K562 (cell line): ENCODE measurements at regions not wholly inside any gene's neighbourhood (a gene's known extent, or its start where the extent isn't known, plus 50 kb on each side); places are given as distances from the start of the nearest gene placed in this dataset.

Experiments used
- ATAC-seq: fragments of 200-7000 bp; cut with Tn5 transposase; 3 replicates; pipeline ENCODE4 v1.9.1; 2020; ENCODE audit warnings: moderate library complexity
- BruUV-seq: library from RNA; stranded (reverse); fragments of 400-500 nt; replicated peaks from 2 replicates; lab custom pipeline; 2021; lab: Mats Ljungman, UMichigan
- CTCF ChIA-PET: fragments of 300-600 bp; formaldehyde crosslinking; extraction: SDS; loops from one replicate; lab custom pipeline; 2021; ENCODE audit warnings: low intra/inter-chr PET ratio; lab: Yijun Ruan, JAX
- POLR2A ChIA-PET: fragments of 300-600, 350-650 bp; sonication (Branson Sonifier 250); formaldehyde crosslinking; extraction: SDS; loops from one replicate; lab custom pipeline; 2021; ENCODE audit warnings: antibody characterized with exemption, inconsistent platforms; lab: Yijun Ruan, JAX
- DNase-seq, 4 experiments: peaks; one replicate each; pipeline versions ENCODE4 v3.0.0 to v3.0.0-alpha.2; 2011 to 2018; ENCODE audit warnings: low spot score in 3 of 4, mixed read lengths in 3 of 4; ENCODE audit errors: extremely low read depth in 1 of 4
- FAIRE-seq: peaks from 2 replicates; lab custom pipeline; 2011; peaks lifted over from hg19 to GRCh38; lab: Jason Lieb, UNC
- H2AFZ ChIP-seq: 2 replicates; pipeline ENCODE4 v1.6.0; 2011; ENCODE audit warnings: low read depth, low read length, control low read depth, inconsistent platforms
- H3K27ac ChIP-seq: fragments of 200-600 bp; 3 replicates; pipeline ENCODE4 v1.8.0; 2011; ENCODE audit warnings: low read depth, mild to moderate bottlenecking, control low read depth, inconsistent platforms, low read length, moderate library complexity, mixed read lengths; ENCODE audit errors: extremely low read depth
- H3K27me3 ChIP-seq, 2 experiments: fragments of 300-600 bp in 1 of 2; 2 replicates in 1 of 2; 3 replicates in 1 of 2; pipeline versions ENCODE4 v1.6.0 to v1.8.0; 2011; ENCODE audit warnings: inconsistent platforms in 2 of 2, low read length in 2 of 2, mild to moderate bottlenecking in 1 of 2, mixed read lengths in 1 of 2, moderate library complexity in 1 of 2; ENCODE audit not compliant: control insufficient read depth in 2 of 2, insufficient read depth in 2 of 2
- H3K36me3 ChIP-seq: fragments of 300-600 bp; 3 replicates; pipeline ENCODE4 v1.8.0; 2011; ENCODE audit warnings: mild to moderate bottlenecking, low read length, inconsistent platforms; ENCODE audit not compliant: control insufficient read depth, insufficient read depth
- H3K4me1 ChIP-seq, 2 experiments: fragments of 200-600 bp in 1 of 2; replicated peaks in 1 of 2; 2 replicates in 1 of 2; 3 replicates in 1 of 2; pipeline versions ENCODE4 v1.5.1 to v1.8.0; 2011; ENCODE audit warnings: inconsistent platforms in 2 of 2, low read length in 2 of 2, mild to moderate bottlenecking in 1 of 2, mixed read lengths in 1 of 2, moderate library complexity in 1 of 2; ENCODE audit not compliant: control insufficient read depth in 2 of 2, insufficient read depth in 2 of 2
- H3K4me2 ChIP-seq: 2 replicates; pipeline ENCODE4 v1.6.1; 2011; ENCODE audit warnings: low read length, control low read depth, inconsistent platforms, mixed read lengths; ENCODE audit not compliant: insufficient read depth
- H3K4me3 ChIP-seq: fragments of 200-600 bp; sonication (generic), shearing (Covaris generic); 2 replicates; pipeline ENCODE4 v1.5.1; 2016; ENCODE audit warnings: control low read depth, inconsistent platforms
- H3K79me2 ChIP-seq: fragments of 200-600 bp; 3 replicates; pipeline ENCODE4 v1.8.0; 2011; ENCODE audit warnings: low read length, inconsistent platforms; ENCODE audit not compliant: control insufficient read depth, insufficient read depth
- H3K9ac ChIP-seq, 2 experiments: 2 replicates each; pipeline versions ENCODE4 v1.6.0 to v1.6.1; 2011; ENCODE audit warnings: low read depth in 2 of 2, low read length in 2 of 2, control low read depth in 1 of 2, inconsistent platforms in 1 of 2, mild to moderate bottlenecking in 1 of 2, mixed read lengths in 1 of 2; ENCODE audit not compliant: insufficient read depth in 1 of 2
- H3K9me1 ChIP-seq: one replicate; pipeline ENCODE4 v1.6.0; 2011; ENCODE audit warnings: inconsistent platforms, mild to moderate bottlenecking, low read length, moderate library complexity; ENCODE audit not compliant: control insufficient read depth, insufficient read depth
- H3K9me3 ChIP-seq: replicated peaks from 2 replicates; pipeline ENCODE4 v1.5.1; 2011; ENCODE audit warnings: low read depth, low read length, inconsistent platforms; ENCODE audit not compliant: control insufficient read depth, insufficient read depth
- H4K20me1 ChIP-seq: replicated peaks from 2 replicates; pipeline ENCODE4 v1.6.1; 2011; ENCODE audit warnings: low read length, inconsistent platforms, mixed read lengths; ENCODE audit not compliant: control insufficient read depth, insufficient read depth
- DACH1 ChIP-seq: fragments of 450-650 bp; IDR thresholded peaks from 2 replicates; pipeline ENCODE4 v1.6.1; 2018; ENCODE audit not compliant: partially characterized antibody
- ESRRA ChIP-seq: fragments of 450-650 bp; IDR thresholded peaks from 2 replicates; pipeline ENCODE4 v1.6.1; 2014; ENCODE audit warnings: low read depth, mild to moderate bottlenecking, moderate library complexity, borderline replicate concordance
- FOSL1 ChIP-seq: fragments of 200-800 bp; sonication (Bioruptor generic); conservative IDR thresholded peaks from 2 replicates; pipeline ENCODE4 v1.6.1; 2016; ENCODE audit warnings: missing genetic modification characterization, missing compliant biosample characterization
- FOXO4 ChIP-seq: fragments of 450-650 bp; formaldehyde crosslinking; IDR thresholded peaks from 2 replicates; pipeline ENCODE4 v1.4.0; 2020; ENCODE audit warnings: mild to moderate bottlenecking, moderate library complexity
- ILF3 ChIP-seq: fragments of 450-650 bp; IDR thresholded peaks from 2 replicates; pipeline ENCODE4 v1.6.1; 2018; ENCODE audit warnings: antibody characterized with exemption, mild to moderate bottlenecking, moderate library complexity, borderline replicate concordance
- MAFK ChIP-seq: IDR thresholded peaks from 2 replicates; pipeline ENCODE4 v1.6.1; 2011; ENCODE audit warnings: low read length, improper control_type of control experiment
- MYC ChIP-seq, 2 experiments: fragments of 250-450 bp in 1 of 2; sonication (Bioruptor Pico) in 1 of 2; IDR thresholded peaks; 2 replicates each; pipeline versions ENCODE4 v1.5.1 to v1.6.1; 2012 to 2021; ENCODE audit warnings: low read depth in 2 of 2, borderline replicate concordance in 1 of 2, improper control_type of control experiment in 1 of 2, low read length in 1 of 2, mild to moderate bottlenecking in 1 of 2, moderate library complexity in 1 of 2
- POLR2A ChIP-seq: fragments of 450-650 bp; conservative IDR thresholded peaks from 2 replicates; pipeline ENCODE4 v1.6.1; 2016
- RB1 ChIP-seq: fragments of 450-650 bp; IDR thresholded peaks from 2 replicates; pipeline ENCODE4 v1.6.1; 2017; ENCODE audit warnings: low read depth, mild to moderate bottlenecking
- RNF219 ChIP-seq: fragments of 250-450 bp; sonication (Bioruptor Pico); IDR thresholded peaks from 2 replicates; pipeline ENCODE4 v1.5.0; 2022; ENCODE audit warnings: mild to moderate bottlenecking
- SRSF7 ChIP-seq: fragments of 200-400 bp; formaldehyde crosslinking; optimal IDR thresholded peaks from 2 replicates; pipeline ENCODE3; 2017; ENCODE audit warnings: mild to moderate bottlenecking, low read depth, low read length
- TGIF2 ChIP-seq: sonication (generic); formaldehyde crosslinking; IDR thresholded peaks from 2 replicates; pipeline ENCODE4 v1.8.1; 2022; ENCODE audit warnings: mild to moderate bottlenecking, missing genetic modification reagents, moderate library complexity
- ZFP30 ChIP-seq: fragments of 250-450 bp; sonication (Bioruptor Pico); IDR thresholded peaks from 2 replicates; pipeline ENCODE4 v1.8.0; 2022; ENCODE audit warnings: moderate library complexity, mild to moderate bottlenecking, inconsistent platforms, borderline replicate concordance
- ZNF445 ChIP-seq: fragments of 250-450 bp; sonication (Bioruptor Pico); IDR thresholded peaks from 2 replicates; pipeline ENCODE4 v1.4.0; 2020; ENCODE audit warnings: low read depth, mild to moderate bottlenecking, moderate library complexity
- ZNF639 ChIP-seq, 2 experiments: fragments of 200-800 bp in 1 of 2; sonication (Bioruptor generic) in 1 of 2; sonication (generic) in 1 of 2; formaldehyde crosslinking in 1 of 2; IDR thresholded peaks in 1 of 2; conservative IDR thresholded peaks in 1 of 2; 2 replicates each; pipeline versions ENCODE4 v1.5.0 to v1.6.1; 2016 to 2020; ENCODE audit warnings: missing compliant biosample characterization in 1 of 2, missing genetic modification characterization in 1 of 2, missing genetic modification reagents in 1 of 2
- WGBS: fragments of 100-300 bp; shearing (Covaris generic); methylation state at CpG from one replicate; pipeline ENCODE4 v1.1.6; 2016; ENCODE audit warnings: low coverage, mixed read lengths; ENCODE audit not compliant: insufficient coverage; ENCODE audit errors: missing lambda C conversion rate; 5-methylcytosine and 5-hydroxymethylcytosine counted together
- in situ Hi-C: fragments of 300-500 bp; cut with MboI; formaldehyde crosslinking; loops from 4 replicates; pipeline ENCODE4 v1.15.0; 2018; ENCODE audit warnings: inconsistent platforms, mixed read lengths
- intact Hi-C: fragments of 100-400 bp; cut with micrococcal nuclease; formaldehyde crosslinking; loops from 2 replicates; pipeline ENCODE4 v1.14.2; 2022

- no peak for TF ChIP-seq ZNF639 (CRISPR knock-in tag; conservative IDR thresholded peaks at IDR 0.05 in 1 of 2, IDR thresholded peaks at IDR 0.05 in 1 of 2)
- no peak for TF ChIP-seq TGIF2 (CRISPR knock-in tag)
- TF ChIP-seq ESRRA = no peak
- no peak for TF ChIP-seq ZNF445 (CRISPR knock-in tag)
- no peak for TF ChIP-seq ZFP30 (CRISPR knock-in tag)
- TF ChIP-seq FOXO4 = no peak
- no peak for TF ChIP-seq DACH1
- TF ChIP-seq, all 486 proteins: peak for 0
Measured at GRCh38 chr6:126720304-126720703, 380.4 kb downstream of the CENPW start (continued).

GRCh38 chr6:126721581-126722160 lies 381.8 kb downstream of the CENPW start:
- in situ Hi-C loops (no loop called here), intact Hi-C loops (no loop called here)
- H3K4me2 ChIP-seq = no peak overlapping the region
- ChIA-PET POLR2A (no interaction called here), CTCF (no interaction called here)
- H3K4me3 ChIP-seq = no peak overlapping the region
- 0% methylated on average over 1 of the region's 1 CpG for WGBS
- H3K9me1 ChIP-seq = no peaks in the 10 kb centered on the region
- BruUV-seq = no TSS peak
- H3K9ac ChIP-seq = no peak overlapping the region
- no peak overlapping the region for H3K27ac ChIP-seq
- 0 out of 2 replicates have a peak, but pooled peaks cover 2% of the 10 kb centered on the region for H3K9me3 ChIP-seq
- no peak for FAIRE-seq
- no peaks in the 10 kb centered on the region for H3K4me1 ChIP-seq
- no peak for DNase-seq
- H2AFZ ChIP-seq = no peak overlapping the region
- no peaks in the 10 kb centered on the region for H4K20me1 ChIP-seq
- no peak for ATAC-seq
- no peaks in the 10 kb centered on the region for H3K27me3 ChIP-seq
- no peaks in the 10 kb centered on the region for H3K79me2 ChIP-seq
- H3K36me3 ChIP-seq = no peaks in the 10 kb centered on the region
- TF ChIP-seq FOSL1 = no peak
- TF ChIP-seq SRSF7 = no peak
- TF ChIP-seq POLR2A = no peak
- no peak for TF ChIP-seq MAFK
- no peak for TF ChIP-seq DACH1
- TF ChIP-seq MYC (IDR thresholded peaks at IDR 0.05; ENCODE audit: low read depth, low read length) = no peak
- no peak for TF ChIP-seq MYC (CRISPR knock-in tag; IDR thresholded peaks at IDR 0.05; ENCODE audit: borderline replicate concordance, low read depth)
- no peak for TF ChIP-seq RB1
- no peak for TF ChIP-seq RNF219 (CRISPR knock-in tag)
- TF ChIP-seq ILF3 = no peak
